Neural progenitor cell (in vitro differentiated cells): ENCODE measurements at regions not wholly inside any gene's neighbourhood (a gene's known extent, or its start where the extent isn't known, plus 50 kb on each side); places are given as distances from the start of the nearest gene placed in this dataset.

ENCODE experiments used
- EZH2 ChIP-seq: fragments of 200-600 bp; sonication (generic); IDR thresholded peaks from 2 replicates; pipeline ENCODE4 v1.6.1; 2017; ENCODE audit warnings: antibody characterized with exemption, mild to moderate bottlenecking, moderate library complexity
- EZH2phosphoT487 ChIP-seq: fragments of 200-600 bp; sonication (generic); IDR thresholded peaks from 2 replicates; pipeline ENCODE4 v1.6.1; 2017; ENCODE audit warnings: antibody characterized with exemption
- TF ChIP-seq, protein P1 (sequence below): fragments of 200-600 bp; sonication (generic); IDR thresholded peaks from 2 replicates; pipeline ENCODE4 v1.5.1; 2017; ENCODE audit warnings: antibody characterized with exemption, mild to moderate bottlenecking

DNA sequence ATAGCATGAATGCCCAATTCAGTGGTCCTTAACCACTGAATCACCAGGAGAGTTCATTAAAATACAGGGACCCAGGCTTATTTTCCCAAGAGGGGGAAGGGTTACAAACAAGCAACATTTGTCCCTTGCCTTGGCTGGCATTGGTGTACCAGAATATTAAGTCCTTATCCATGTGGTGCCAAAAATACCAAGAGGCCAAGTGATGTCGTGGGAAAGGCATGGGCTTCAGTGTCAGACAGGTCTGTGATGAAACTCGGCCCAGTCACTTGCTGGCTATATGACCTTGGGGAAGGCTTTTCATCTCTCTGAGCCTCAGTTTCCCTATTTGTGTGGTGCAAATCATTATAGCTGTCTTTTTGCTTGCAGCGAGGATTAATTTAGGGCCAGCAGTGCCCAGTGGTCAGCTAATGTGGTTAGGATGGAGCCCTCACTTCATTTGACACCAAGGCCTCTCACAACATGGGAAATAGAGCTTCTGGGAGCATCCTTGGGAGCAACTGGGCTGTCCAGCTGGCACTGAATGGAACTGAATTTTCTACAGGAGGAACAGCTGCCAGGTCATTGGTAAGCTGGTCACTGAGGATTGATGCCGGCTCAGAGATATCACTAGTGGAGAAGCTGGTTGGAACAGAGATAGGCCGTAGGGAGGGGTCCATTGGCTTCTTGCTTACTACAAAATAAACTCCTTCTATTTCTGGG is 77.2 kb upstream of the PPP2R5A start:
- TF ChIP-seq, protein P1, sequence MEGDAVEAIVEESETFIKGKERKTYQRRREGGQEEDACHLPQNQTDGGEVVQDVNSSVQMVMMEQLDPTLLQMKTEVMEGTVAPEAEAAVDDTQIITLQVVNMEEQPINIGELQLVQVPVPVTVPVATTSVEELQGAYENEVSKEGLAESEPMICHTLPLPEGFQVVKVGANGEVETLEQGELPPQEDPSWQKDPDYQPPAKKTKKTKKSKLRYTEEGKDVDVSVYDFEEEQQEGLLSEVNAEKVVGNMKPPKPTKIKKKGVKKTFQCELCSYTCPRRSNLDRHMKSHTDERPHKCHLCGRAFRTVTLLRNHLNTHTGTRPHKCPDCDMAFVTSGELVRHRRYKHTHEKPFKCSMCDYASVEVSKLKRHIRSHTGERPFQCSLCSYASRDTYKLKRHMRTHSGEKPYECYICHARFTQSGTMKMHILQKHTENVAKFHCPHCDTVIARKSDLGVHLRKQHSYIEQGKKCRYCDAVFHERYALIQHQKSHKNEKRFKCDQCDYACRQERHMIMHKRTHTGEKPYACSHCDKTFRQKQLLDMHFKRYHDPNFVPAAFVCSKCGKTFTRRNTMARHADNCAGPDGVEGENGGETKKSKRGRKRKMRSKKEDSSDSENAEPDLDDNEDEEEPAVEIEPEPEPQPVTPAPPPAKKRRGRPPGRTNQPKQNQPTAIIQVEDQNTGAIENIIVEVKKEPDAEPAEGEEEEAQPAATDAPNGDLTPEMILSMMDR = no peak
- no peak for TF ChIP-seq EZH2phosphoT487
- no peak for TF ChIP-seq EZH2
